ENCODE measurements at regions not wholly inside any gene's neighbourhood (a gene's known extent, or its start where the extent isn't known, plus 50 kb on each side); places are given as distances from the start of the nearest gene placed in this dataset.
"Not testable (repeated sequence)": the region's sequence is repeated elsewhere in the genome, so short reads cannot be mapped to it uniquely, and the experiment has no call there.

- Histone ChIP-seq H3K27ac (no peak overlapping the region), H3K27me3 (no peaks in the 10 kb centered on the region), H3K4me3 (no peak overlapping the region), H3K4me1 (replicated peaks in 1 of 2) (no peaks in the 10 kb centered on the region), H3K36me3 (replicated peaks in 1 of 2) (no peaks in the 10 kb centered on the region), H3K9me3 (replicated peaks in 1 of 3) (no peaks in the 10 kb centered on the region)
- DNase-seq, result no peak
- TF ChIP-seq, protein P1, sequence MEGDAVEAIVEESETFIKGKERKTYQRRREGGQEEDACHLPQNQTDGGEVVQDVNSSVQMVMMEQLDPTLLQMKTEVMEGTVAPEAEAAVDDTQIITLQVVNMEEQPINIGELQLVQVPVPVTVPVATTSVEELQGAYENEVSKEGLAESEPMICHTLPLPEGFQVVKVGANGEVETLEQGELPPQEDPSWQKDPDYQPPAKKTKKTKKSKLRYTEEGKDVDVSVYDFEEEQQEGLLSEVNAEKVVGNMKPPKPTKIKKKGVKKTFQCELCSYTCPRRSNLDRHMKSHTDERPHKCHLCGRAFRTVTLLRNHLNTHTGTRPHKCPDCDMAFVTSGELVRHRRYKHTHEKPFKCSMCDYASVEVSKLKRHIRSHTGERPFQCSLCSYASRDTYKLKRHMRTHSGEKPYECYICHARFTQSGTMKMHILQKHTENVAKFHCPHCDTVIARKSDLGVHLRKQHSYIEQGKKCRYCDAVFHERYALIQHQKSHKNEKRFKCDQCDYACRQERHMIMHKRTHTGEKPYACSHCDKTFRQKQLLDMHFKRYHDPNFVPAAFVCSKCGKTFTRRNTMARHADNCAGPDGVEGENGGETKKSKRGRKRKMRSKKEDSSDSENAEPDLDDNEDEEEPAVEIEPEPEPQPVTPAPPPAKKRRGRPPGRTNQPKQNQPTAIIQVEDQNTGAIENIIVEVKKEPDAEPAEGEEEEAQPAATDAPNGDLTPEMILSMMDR (IDR thresholded peaks at IDR 0.05), result no peak
- TF ChIP-seq POLR2A (IDR thresholded peaks at IDR 0.05), result no peak
- intact Hi-C loops (cut with DNase I), result no loop called here
- 88 to 93% (median 90%) methylated on average over 4 of the region's 4 CpGs for WGBS, 4 donors
These were observed 130.5 kb upstream of the MROH9 start for GRCh38 chr1:170804879-170805278.

- Histone ChIP-seq H3K27ac (no peak overlapping the region), H3K4me1 (replicated peaks in 1 of 2) (no peaks in the 10 kb centered on the region), H3K9me3 (replicated peaks in 1 of 3) (no peaks in the 10 kb centered on the region), H3K36me3 (replicated peaks in 1 of 2) (no peaks in the 10 kb centered on the region), H3K4me3 (no peak overlapping the region), H3K27me3 (no peaks in the 10 kb centered on the region)
- intact Hi-C loops (cut with DNase I), result no loop called here
- 81 to 86% (median 85%) methylated on average over 3 of the region's 3 CpGs for WGBS, 4 donors
- DNase-seq, result no peak
- no peak for TF ChIP-seq POLR2A (IDR thresholded peaks at IDR 0.05)
- TF ChIP-seq, protein P1 (IDR thresholded peaks at IDR 0.05), result no peak
These were observed 128.4 kb upstream of the MROH9 start for GRCh38 chr1:170806961-170807360.

DNA sequence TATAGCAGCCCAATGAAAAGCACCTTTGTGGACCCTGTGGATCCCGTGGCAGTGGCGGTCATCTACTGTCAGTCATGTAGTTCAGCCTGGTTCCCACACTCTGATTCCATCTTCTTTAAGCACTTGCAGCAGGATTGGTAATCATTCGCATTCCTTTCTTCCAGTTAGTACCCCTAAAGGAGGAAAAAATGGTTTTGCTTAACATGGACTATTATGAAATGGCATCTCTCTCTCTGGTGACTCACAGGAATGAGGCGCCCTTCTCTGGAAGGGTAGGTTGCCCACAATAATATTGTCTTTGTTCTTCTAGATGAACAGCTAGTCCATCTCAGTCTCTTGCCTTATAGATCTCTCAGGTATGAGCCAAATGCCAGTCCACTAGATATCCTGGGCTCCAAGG lies 127.9 kb upstream of the MROH9 start:
- Histone ChIP-seq H3K4me3 (no peak overlapping the region), H3K9me3 (replicated peaks in 1 of 3) (no peaks in the 10 kb centered on the region), H3K36me3 (replicated peaks in 1 of 2) (no peaks in the 10 kb centered on the region), H3K27ac (no peak overlapping the region), H3K4me1 (replicated peaks in 1 of 2) (no peaks in the 10 kb centered on the region), H3K27me3 (no peaks in the 10 kb centered on the region)
- TF ChIP-seq, protein P1 (IDR thresholded peaks at IDR 0.05), result no peak
- no peak for TF ChIP-seq POLR2A (IDR thresholded peaks at IDR 0.05)
- no peak for DNase-seq
- 85 to 95% (median 92%) methylated on average over 4 of the region's 4 CpGs for WGBS, 4 donors
- intact Hi-C loops (cut with DNase I), result no loop called here

DNA sequence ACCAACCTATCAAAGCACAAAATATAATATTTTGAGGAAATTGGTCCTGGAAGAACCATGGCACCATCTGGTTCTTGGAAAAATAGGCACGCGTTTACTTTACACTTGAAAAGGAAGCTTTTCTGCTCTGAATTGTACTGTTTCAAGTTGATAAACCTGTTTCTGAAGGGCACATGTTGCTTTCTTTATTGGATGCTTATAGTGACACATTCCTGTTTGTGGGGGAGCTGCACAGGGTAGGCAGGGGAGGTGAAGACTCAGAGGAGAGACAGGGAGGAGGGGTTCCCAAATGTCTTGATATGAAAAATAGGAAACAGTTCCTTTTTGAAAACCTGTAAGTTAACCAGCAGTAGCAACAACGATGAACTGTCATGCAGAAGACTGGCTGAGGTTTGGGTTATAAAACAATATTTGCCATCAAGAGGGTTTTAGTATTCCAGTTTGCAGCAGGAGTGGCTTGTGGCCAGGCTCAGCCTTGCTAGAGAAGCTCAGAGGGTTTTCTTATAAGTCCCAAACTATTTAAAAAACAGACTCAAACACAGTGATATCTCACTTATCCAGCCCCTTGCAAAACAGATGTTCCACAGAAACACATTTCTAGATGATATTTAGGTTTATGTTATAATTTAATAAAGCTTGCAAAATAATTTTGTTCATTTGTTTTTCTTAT lies 127.0 kb upstream of the MROH9 start:
- no peaks in the 10 kb centered on the region for H3K36me3 ChIP-seq (replicated peaks in 1 of 2)
- whole genome bisulfite sequencing, 4 donors, result 82 to 91% (median 87%) methylated on average over 3 of the region's 3 CpGs
- no peak for DNase-seq
- H3K27ac ChIP-seq, result no peak overlapping the region
- no peaks in the 10 kb centered on the region for H3K4me1 ChIP-seq (replicated peaks in 1 of 2)
- H3K4me3 ChIP-seq, result no peak overlapping the region
- TF ChIP-seq POLR2A (IDR thresholded peaks at IDR 0.05), result no peak
- TF ChIP-seq, protein P1 (IDR thresholded peaks at IDR 0.05), result no peak
- H3K9me3 ChIP-seq (replicated peaks in 1 of 3), result no peaks in the 10 kb centered on the region
- intact Hi-C loops (cut with DNase I), result no loop called here
- no peaks in the 10 kb centered on the region for H3K27me3 ChIP-seq

GRCh38 chr1:170811013-170811412 lies 124.3 kb upstream of the MROH9 start:
- H3K4me1 ChIP-seq (replicated peaks in 1 of 2); H3K4me3 ChIP-seq; H3K27me3 ChIP-seq; H3K36me3 ChIP-seq (replicated peaks in 1 of 2); H3K9me3 ChIP-seq (replicated peaks in 1 of 3); DNase-seq; H3K27ac ChIP-seq; intact Hi-C loops (cut with DNase I): not testable (repeated sequence)
- 74 to 82% (median 81%) methylated on average over 3 to 7 of the region's 7 CpGs for WGBS, 4 donors

Data from adrenal gland (tissue), 9 donors.